Left renal pelvis (tissue), 4 donors: ENCODE measurements at regions not wholly inside any gene's neighbourhood (a gene's known extent, or its start where the extent isn't known, plus 50 kb on each side); places are given as distances from the start of the nearest gene placed in this dataset.

Experiments
- DNase-seq, 4 donors: peaks; one replicate each; pipeline ENCODE4 v3.0.0-alpha.2; 2013; ENCODE audit warnings: low read depth in 4 of 4, low spot score in 3 of 4

GRCh38 chr5:123813264-123813663, 301.3 kb downstream of the CSNK1G3 start:
- no peak for DNase-seq

- DNase-seq, result no peak
Observed at GRCh38 chr5:123811831-123812230, 299.9 kb downstream of the CSNK1G3 start.

- DNase-seq, result no peak
Observed at GRCh38 chr5:123810746-123811340, 298.9 kb downstream of the CSNK1G3 start.

- no peak for DNase-seq
Observed at GRCh38 chr5:123810253-123810652, 298.3 kb downstream of the CSNK1G3 start.

GRCh38 chr5:123809594-123810221, 297.7 kb downstream of the CSNK1G3 start:
- peak in 2 of 4 donors; percentile 47 to 59 for DNase-seq

- no peak for DNase-seq
Observed at GRCh38 chr5:123808461-123809380, 296.7 kb downstream of the CSNK1G3 start.

GRCh38 chr5:123807177-123807945, 295.4 kb downstream of the CSNK1G3 start:
- no peak for DNase-seq

GRCh38 chr5:123806644-123807043, 294.7 kb downstream of the CSNK1G3 start:
- no peak for DNase-seq

GRCh38 chr5:123805300-123805699, 293.3 kb downstream of the CSNK1G3 start:
- DNase-seq, result no peak

- DNase-seq, result no peak
Observed at GRCh38 chr5:123803359-123803758, 291.4 kb downstream of the CSNK1G3 start.

GRCh38 chr5:123802298-123802951, 290.4 kb downstream of the CSNK1G3 start:
- no peak for DNase-seq

GRCh38 chr5:123800640-123801039, 288.7 kb downstream of the CSNK1G3 start:
- no peak for DNase-seq

- DNase-seq, result no peak
Observed at GRCh38 chr5:123795688-123796087, 283.7 kb downstream of the CSNK1G3 start.

GRCh38 chr5:123790226-123790625, 278.2 kb downstream of the CSNK1G3 start:
- DNase-seq, result no peak

GRCh38 chr5:123787635-123788034, 275.7 kb downstream of the CSNK1G3 start:
- no peak for DNase-seq

- no peak for DNase-seq
Observed at GRCh38 chr5:123787136-123787535, 275.2 kb downstream of the CSNK1G3 start.

- DNase-seq, result no peak
Observed at GRCh38 chr5:123786411-123786810, 274.4 kb downstream of the CSNK1G3 start.

- no peak for DNase-seq
Observed at GRCh38 chr5:123785162-123786071, 273.4 kb downstream of the CSNK1G3 start.

GRCh38 chr5:123783421-123783820, 271.4 kb downstream of the CSNK1G3 start:
- DNase-seq, result no peak
